Lower leg skin (tissue), 3 donors: ENCODE measurements at regions not wholly inside any gene's neighbourhood (a gene's known extent, or its start where the extent isn't known, plus 50 kb on each side); places are given as distances from the start of the nearest gene placed in this dataset.

ENCODE experiments used
- CTCF ChIP-seq, 3 donors: fragments of 450-650 bp; IDR thresholded peaks; one replicate each; pipeline ENCODE4 v1.5.1; 2016; ENCODE audit warnings: antibody characterized with exemption in 3 of 3, mild to moderate bottlenecking in 3 of 3, moderate library complexity in 2 of 3
- POLR2A ChIP-seq, 2 donors: fragments of 450-650 bp; IDR thresholded peaks; one replicate each; pipeline ENCODE4 v1.6.1; 2016 to 2017; ENCODE audit warnings: antibody characterized with exemption in 2 of 2, mild to moderate bottlenecking in 1 of 2, moderate library complexity in 1 of 2

GRCh38 chr4:114296126-114296525 lies 302.5 kb upstream of the UGT8 start:
- TF ChIP-seq CTCF (IDR thresholded peaks at IDR 0.05), result no peak
- TF ChIP-seq POLR2A (IDR thresholded peaks at IDR 0.05), result no peak
